Lower leg skin (tissue), 3 donors: ENCODE measurements at regions not wholly inside any gene's neighbourhood (a gene's known extent, or its start where the extent isn't known, plus 50 kb on each side); places are given as distances from the start of the nearest gene placed in this dataset.

Source experiments
- POLR2A ChIP-seq, 2 donors: fragments of 450-650 bp; IDR thresholded peaks; one replicate each; pipeline ENCODE4 v1.6.1; 2016 to 2017; ENCODE audit warnings: antibody characterized with exemption in 2 of 2, mild to moderate bottlenecking in 1 of 2, moderate library complexity in 1 of 2
- TF ChIP-seq, protein P1 (sequence below), 3 donors: fragments of 450-650 bp; IDR thresholded peaks; one replicate each; pipeline ENCODE4 v1.5.1; 2016; ENCODE audit warnings: antibody characterized with exemption in 3 of 3, mild to moderate bottlenecking in 3 of 3, moderate library complexity in 2 of 3

GRCh38 chr10:23496727-23497126 is 57.9 kb downstream of the OTUD1 start:
- no peak for TF ChIP-seq POLR2A (IDR thresholded peaks at IDR 0.05)
- TF ChIP-seq, protein P1, sequence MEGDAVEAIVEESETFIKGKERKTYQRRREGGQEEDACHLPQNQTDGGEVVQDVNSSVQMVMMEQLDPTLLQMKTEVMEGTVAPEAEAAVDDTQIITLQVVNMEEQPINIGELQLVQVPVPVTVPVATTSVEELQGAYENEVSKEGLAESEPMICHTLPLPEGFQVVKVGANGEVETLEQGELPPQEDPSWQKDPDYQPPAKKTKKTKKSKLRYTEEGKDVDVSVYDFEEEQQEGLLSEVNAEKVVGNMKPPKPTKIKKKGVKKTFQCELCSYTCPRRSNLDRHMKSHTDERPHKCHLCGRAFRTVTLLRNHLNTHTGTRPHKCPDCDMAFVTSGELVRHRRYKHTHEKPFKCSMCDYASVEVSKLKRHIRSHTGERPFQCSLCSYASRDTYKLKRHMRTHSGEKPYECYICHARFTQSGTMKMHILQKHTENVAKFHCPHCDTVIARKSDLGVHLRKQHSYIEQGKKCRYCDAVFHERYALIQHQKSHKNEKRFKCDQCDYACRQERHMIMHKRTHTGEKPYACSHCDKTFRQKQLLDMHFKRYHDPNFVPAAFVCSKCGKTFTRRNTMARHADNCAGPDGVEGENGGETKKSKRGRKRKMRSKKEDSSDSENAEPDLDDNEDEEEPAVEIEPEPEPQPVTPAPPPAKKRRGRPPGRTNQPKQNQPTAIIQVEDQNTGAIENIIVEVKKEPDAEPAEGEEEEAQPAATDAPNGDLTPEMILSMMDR (IDR thresholded peaks at IDR 0.05) = no peak
